ENCODE measurements at regions not wholly inside any gene's neighbourhood (a gene's known extent, or its start where the extent isn't known, plus 50 kb on each side); places are given as distances from the start of the nearest gene placed in this dataset.
"Not testable (repeated sequence)": the region's sequence is repeated elsewhere in the genome, so short reads cannot be mapped to it uniquely, and the experiment has no call there.

- no peak for DNase-seq
Observed at GRCh38 chr13:65784088-65784816, 1445.9 kb downstream of the PCDH9 start.

- DNase-seq = no peak
Observed at GRCh38 chr13:65783383-65783782, 1446.8 kb downstream of the PCDH9 start.

- DNase-seq = not testable (repeated sequence)
Observed at GRCh38 chr13:65771704-65772313, 1458.3 kb downstream of the PCDH9 start.

- DNase-seq = no peak
Observed at GRCh38 chr13:65768545-65768944, 1461.6 kb downstream of the PCDH9 start.

- no peak for DNase-seq
Observed at GRCh38 chr13:65763811-65764210, 1466.3 kb downstream of the PCDH9 start.

- no peak for DNase-seq
Observed at GRCh38 chr13:65762012-65762411, 1468.1 kb downstream of the PCDH9 start.

- no peak for DNase-seq
Observed at GRCh38 chr13:65756071-65756671, 1474.0 kb downstream of the PCDH9 start.

- DNase-seq = no peak
Observed at GRCh38 chr13:65748227-65748626, 1481.9 kb downstream of the PCDH9 start.

GRCh38 chr13:65746406-65746921 is 1483.7 kb downstream of the PCDH9 start:
- DNase-seq = no peak

GRCh38 chr13:65744836-65745235 is 1485.3 kb downstream of the PCDH9 start:
- no peak for DNase-seq

- no peak for DNase-seq
Observed at GRCh38 chr13:65733110-65733509, 1497.0 kb downstream of the PCDH9 start.

- no peak for DNase-seq
Observed at GRCh38 chr13:65727070-65727469, 1503.1 kb downstream of the PCDH9 start.

- no peak for DNase-seq
Observed at GRCh38 chr13:65725006-65725405, 1505.1 kb downstream of the PCDH9 start.

GRCh38 chr13:65724226-65724625 is 1505.9 kb downstream of the PCDH9 start:
- no peak for DNase-seq

- DNase-seq = no peak
Observed at GRCh38 chr13:65722506-65722905, 1507.6 kb downstream of the PCDH9 start.

GRCh38 chr13:65719831-65720230 is 1510.3 kb downstream of the PCDH9 start:
- DNase-seq = no peak

GRCh38 chr13:65710514-65710913 is 1519.6 kb downstream of the PCDH9 start:
- DNase-seq = no peak

GRCh38 chr13:65697843-65698242 is 1532.3 kb downstream of the PCDH9 start:
- no peak for DNase-seq

GRCh38 chr13:65679240-65679639 is 1550.9 kb downstream of the PCDH9 start:
- no peak for DNase-seq

- DNase-seq = no peak
Observed at GRCh38 chr13:65677906-65678305, 1552.2 kb downstream of the PCDH9 start.

GRCh38 chr13:65675383-65675782 is 1554.8 kb downstream of the PCDH9 start:
- DNase-seq = not testable (repeated sequence)

- DNase-seq = no peak
Observed at GRCh38 chr13:65670014-65670625, 1560.0 kb downstream of the PCDH9 start.

- DNase-seq = no peak
Observed at GRCh38 chr13:65660731-65661130, 1569.4 kb downstream of the PCDH9 start.

Data from stimulated activated naive CD4-positive, alpha-beta T cell (primary cell).